Loucy (cell line): ENCODE measurements at regions not wholly inside any gene's neighbourhood (a gene's known extent, or its start where the extent isn't known, plus 50 kb on each side); places are given as distances from the start of the nearest gene placed in this dataset.

Experiments used
- CTCF ChIP-seq: fragments of 200-600 bp; sonication (generic); conservative IDR thresholded peaks from 2 replicates; pipeline ENCODE4 v1.5.1; 2014; ENCODE audit warnings: mild to moderate bottlenecking, antibody characterized with exemption, low read length
- EZH2phosphoT487 ChIP-seq: fragments of 200-600 bp; IDR thresholded peaks from 2 replicates; pipeline ENCODE4 v1.6.1; 2018; ENCODE audit warnings: antibody characterized with exemption, mild to moderate bottlenecking, moderate library complexity, borderline replicate concordance

DNA sequence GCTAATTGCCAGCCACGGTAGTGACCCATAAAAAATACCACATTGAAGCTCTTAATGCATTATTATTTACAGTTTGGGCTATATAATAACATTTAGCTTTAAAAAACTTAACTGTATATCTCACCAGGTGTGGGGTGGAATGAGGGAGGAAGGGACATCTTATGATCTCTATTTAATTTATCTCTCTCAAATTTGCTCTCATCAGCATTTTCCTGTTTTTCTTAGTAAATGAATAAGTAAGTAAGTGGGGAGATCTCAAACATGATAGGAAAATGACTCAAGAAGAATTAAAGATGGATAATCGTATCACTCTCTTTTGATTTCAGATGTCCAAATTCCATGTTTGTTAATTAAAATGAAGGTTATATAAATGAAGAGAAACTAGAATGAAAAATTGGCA is 200.7 kb upstream of the NR3C2 start:
- TF ChIP-seq CTCF: no peak
- TF ChIP-seq EZH2phosphoT487: no peak
